Skeletal muscle tissue (tissue), 3 donors: ENCODE measurements at regions not wholly inside any gene's neighbourhood (a gene's known extent, or its start where the extent isn't known, plus 50 kb on each side); places are given as distances from the start of the nearest gene placed in this dataset.

Source experiments
- H3K27ac ChIP-seq: one replicate; pipeline ENCODE4 v1.7.0; 2013; ENCODE audit warnings: mild to moderate bottlenecking, low read depth, low read length, inconsistent platforms
- H3K27me3 ChIP-seq, 3 donors: one replicate each; pipeline ENCODE4 v1.7.0; 2013; ENCODE audit warnings: low read length in 3 of 3; ENCODE audit not compliant: control insufficient read depth in 3 of 3, insufficient read depth in 3 of 3
- H3K36me3 ChIP-seq, 3 donors: one replicate each; pipeline ENCODE4 v1.7.0; 2013; ENCODE audit warnings: low read length in 3 of 3; ENCODE audit not compliant: control insufficient read depth in 3 of 3, insufficient read depth in 3 of 3
- H3K4me1 ChIP-seq, 3 donors: one replicate each; pipeline ENCODE4 v1.7.0; 2013; ENCODE audit warnings: low read length in 3 of 3, mild to moderate bottlenecking in 3 of 3; ENCODE audit not compliant: control insufficient read depth in 3 of 3, insufficient read depth in 3 of 3
- H3K4me3 ChIP-seq, 3 donors: one replicate each; pipeline ENCODE4 v1.7.0; 2013; ENCODE audit warnings: low read length in 3 of 3
- H3K9ac ChIP-seq, 3 donors: one replicate each; pipeline ENCODE4 v1.7.0; 2013; ENCODE audit warnings: low read length in 3 of 3, mild to moderate bottlenecking in 3 of 3, moderate library complexity in 2 of 3, low read depth in 1 of 3
- H3K9me3 ChIP-seq, 3 donors: one replicate each; pipeline ENCODE4 v1.7.0; 2013; ENCODE audit warnings: low read length in 3 of 3; ENCODE audit not compliant: control insufficient read depth in 3 of 3
- donor health status: Osteomylitis.

DNA sequence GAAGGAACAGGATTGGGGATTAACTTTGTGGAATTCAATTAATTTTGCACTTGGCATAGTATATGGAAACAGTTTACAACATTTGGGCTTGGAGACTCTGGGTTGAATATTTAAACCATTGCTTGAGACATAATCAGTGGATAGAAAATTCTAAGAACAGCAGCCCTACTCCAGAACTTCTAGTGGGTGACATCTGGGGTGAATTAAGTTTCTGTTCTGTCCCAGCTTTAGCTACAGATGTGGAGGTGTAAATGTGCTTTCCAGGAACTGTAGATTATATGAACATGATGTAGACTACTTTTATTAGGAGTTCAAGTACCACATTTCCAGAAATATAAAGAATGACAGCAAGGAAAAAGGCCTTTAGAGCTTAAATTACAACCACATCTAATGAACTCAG, 51.9 kb upstream of the SKAP2 start:
- H3K9ac ChIP-seq: no peak overlapping the region
- H3K4me1 ChIP-seq: no peaks in the 10 kb centered on the region
- no peaks in the 10 kb centered on the region for H3K36me3 ChIP-seq
- H3K27me3 ChIP-seq: no peaks in the 10 kb centered on the region
- H3K9me3 ChIP-seq: no peaks in the 10 kb centered on the region
- no peak overlapping the region for H3K4me3 ChIP-seq
- H3K27ac ChIP-seq: no peak overlapping the region
